ENCODE measurements at regions not wholly inside any gene's neighbourhood (a gene's known extent, or its start where the extent isn't known, plus 50 kb on each side); places are given as distances from the start of the nearest gene placed in this dataset.
"Not testable (repeated sequence)": the region's sequence is repeated elsewhere in the genome, so short reads cannot be mapped to it uniquely, and the experiment has no call there.

DNA sequence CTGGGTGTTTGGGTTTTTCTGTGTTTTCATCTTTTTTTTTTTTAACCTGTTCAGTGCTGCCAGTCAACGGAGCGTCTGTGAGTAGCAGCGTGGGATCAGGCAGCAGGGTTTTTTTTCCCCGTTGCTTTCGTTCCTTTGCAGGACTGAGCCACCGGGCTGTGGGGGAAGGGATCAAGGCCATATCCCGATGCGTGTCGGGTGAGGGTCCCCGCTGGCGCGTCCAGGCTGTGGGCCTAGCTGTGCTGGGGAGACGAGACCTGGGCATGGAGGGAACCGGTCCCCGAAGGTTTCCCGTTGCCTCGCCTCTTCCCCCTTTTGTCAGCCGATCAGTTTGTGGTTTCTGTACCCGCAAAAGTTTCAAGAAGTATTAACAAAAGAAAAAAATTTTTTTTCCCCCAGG lies 218.1 kb downstream of the POTED start:
- not testable (repeated sequence) for H3K23ac ChIP-seq (ENCODE audit: insufficient read length, low read depth, low read length); H3K4ac ChIP-seq (ENCODE audit: low read depth, low read length); H2BK120ac ChIP-seq (ENCODE audit: low read depth, low read length, poor library complexity, severe bottlenecking); H3K56ac ChIP-seq (ENCODE audit: insufficient read length, low read depth, low read length); H2BK12ac ChIP-seq (ENCODE audit: insufficient read length, low read depth, low read length); H4K8ac ChIP-seq (replicated peaks; ENCODE audit: insufficient read length, low read depth, low read length); H4K91ac ChIP-seq (ENCODE audit: insufficient read length, low read depth, low read length); H3K27me3 Mint-ChIP-seq (ENCODE audit: low read depth); DNase-seq; H3K79me1 ChIP-seq (ENCODE audit: insufficient read depth, low read depth, low read length, poor library complexity, severe bottlenecking); H2BK15ac ChIP-seq (ENCODE audit: low read depth, low read length); H3K18ac ChIP-seq (ENCODE audit: insufficient read length, low read depth, low read length); H3K27ac ChIP-seq (ENCODE audit: insufficient read length, low read depth, low read length); H2BK20ac ChIP-seq (ENCODE audit: low read depth, low read length, poor library complexity, severe bottlenecking); H3T11ph ChIP-seq (ENCODE audit: low read length); H2AFZ ChIP-seq (ENCODE audit: low read length); H2AK5ac ChIP-seq (ENCODE audit: insufficient read length, low read length); H2BK5ac ChIP-seq (ENCODE audit: insufficient read length, low read length); H3K27ac Mint-ChIP-seq; H4K5ac ChIP-seq (ENCODE audit: insufficient read length, low read depth, low read length); H3K23me2 ChIP-seq (ENCODE audit: insufficient read length, low read depth, low read length, poor library complexity, severe bottlenecking); H4K20me1 ChIP-seq (ENCODE audit: control insufficient read depth, insufficient read depth, insufficient read length); H3K9ac ChIP-seq (ENCODE audit: extremely low read depth, insufficient read length, low read length); H3K14ac ChIP-seq (ENCODE audit: insufficient read depth, low read length); H3K79me2 ChIP-seq (ENCODE audit: insufficient read depth, low read length); H3K4me1 Mint-ChIP-seq; H3K4me3 Mint-ChIP-seq; H3K4me1 ChIP-seq (ENCODE audit: insufficient read depth, low read length); H3K4me2 ChIP-seq (ENCODE audit: insufficient read depth, insufficient read length, low read length); H3K27me3 ChIP-seq (ENCODE audit: insufficient read depth, low read length)
- H3K9me3 ChIP-seq (ENCODE audit: control insufficient read depth, low read depth, low read length): peaks cover 15% of the 10 kb centered on the region
- no CpG with 5 or more reads among the region's 19 CpGs for WGBS (ENCODE audit: extremely low coverage, insufficient read length, low lambda C conversion rate)
- peaks cover 14 to 16% (median 15%) of the 10 kb centered on the region in 3 experiments for H3K36me3 Mint-ChIP-seq (ENCODE audit: insufficient read depth in 1 of 3, low read depth in 3 of 3)
- H3K9me3 Mint-ChIP-seq: peaks cover 76% of the 10 kb centered on the region in 2 experiments

All from H9 (cell line).